ENCODE measurements at regions not wholly inside any gene's neighbourhood (a gene's known extent, or its start where the extent isn't known, plus 50 kb on each side); places are given as distances from the start of the nearest gene placed in this dataset.

- no peak for TF ChIP-seq CTCF (IDR thresholded peaks at IDR 0.05)
- TF ChIP-seq EP300 (IDR thresholded peaks at IDR 0.05) = no peak
- TF ChIP-seq POLR2A (IDR thresholded peaks at IDR 0.05; ENCODE audit: low read depth) = no peak
Observed at GRCh38 chrX:13128104-13128503, 83.7 kb upstream of the FAM9C start.
